Hippocampal formation (tissue), 2 donors: ENCODE measurements at regions not wholly inside any gene's neighbourhood (a gene's known extent, or its start where the extent isn't known, plus 50 kb on each side); places are given as distances from the start of the nearest gene placed in this dataset.
"Not testable (repeated sequence)": the region's sequence is repeated elsewhere in the genome, so short reads cannot be mapped to it uniquely, and the experiment has no call there.

ENCODE experiments used
- DNase-seq, 2 donors: peaks; one replicate each; lab custom pipeline; 2025; lab: John Stamatoyannopoulos, UW

- no peak for DNase-seq
These were observed 171.6 kb downstream of the VAPA start for GRCh38 chr18:10085416-10085815.

GRCh38 chr18:10085876-10086275 is 172.1 kb downstream of the VAPA start:
- no peak for DNase-seq

GRCh38 chr18:10086458-10087210 is 172.8 kb downstream of the VAPA start:
- no peak for DNase-seq

GRCh38 chr18:10088734-10089133 is 174.9 kb downstream of the VAPA start:
- no peak for DNase-seq

GRCh38 chr18:10089881-10090280 is 176.1 kb downstream of the VAPA start:
- DNase-seq, result no peak

GRCh38 chr18:10090668-10091067 is 176.9 kb downstream of the VAPA start:
- no peak for DNase-seq

GRCh38 chr18:10093445-10093844 is 179.6 kb downstream of the VAPA start:
- no peak for DNase-seq

- DNase-seq, result no peak
These were observed 180.3 kb downstream of the VAPA start for GRCh38 chr18:10094154-10094553.

GRCh38 chr18:10094655-10095054 is 180.8 kb downstream of the VAPA start:
- no peak for DNase-seq

GRCh38 chr18:10095356-10095755 is 181.5 kb downstream of the VAPA start:
- DNase-seq, result no peak

- no peak for DNase-seq
These were observed 185.8 kb downstream of the VAPA start for GRCh38 chr18:10099539-10100140.

- DNase-seq, result no peak
These were observed 186.4 kb downstream of the VAPA start for GRCh38 chr18:10100196-10100595.

- no peak for DNase-seq
These were observed 187.3 kb downstream of the VAPA start for GRCh38 chr18:10100941-10101701.

GRCh38 chr18:10101729-10102128 is 187.9 kb downstream of the VAPA start:
- DNase-seq, result no peak

- not testable (repeated sequence) for DNase-seq
These were observed 191.3 kb downstream of the VAPA start for GRCh38 chr18:10105118-10105517.

- no peak for DNase-seq
These were observed 197.4 kb downstream of the VAPA start for GRCh38 chr18:10111191-10111590.

- DNase-seq, result no peak
These were observed 198.1 kb downstream of the VAPA start for GRCh38 chr18:10111944-10112343.

GRCh38 chr18:10113121-10114022 is 199.6 kb downstream of the VAPA start:
- no peak for DNase-seq

- DNase-seq, result no peak
These were observed 201.1 kb downstream of the VAPA start for GRCh38 chr18:10114717-10115463.

GRCh38 chr18:10116574-10116973 is 202.8 kb downstream of the VAPA start:
- DNase-seq, result no peak

- no peak for DNase-seq
These were observed 205.7 kb downstream of the VAPA start for GRCh38 chr18:10119528-10119927.
